ENCODE measurements at regions not wholly inside any gene's neighbourhood (a gene's known extent, or its start where the extent isn't known, plus 50 kb on each side); places are given as distances from the start of the nearest gene placed in this dataset.

DNA sequence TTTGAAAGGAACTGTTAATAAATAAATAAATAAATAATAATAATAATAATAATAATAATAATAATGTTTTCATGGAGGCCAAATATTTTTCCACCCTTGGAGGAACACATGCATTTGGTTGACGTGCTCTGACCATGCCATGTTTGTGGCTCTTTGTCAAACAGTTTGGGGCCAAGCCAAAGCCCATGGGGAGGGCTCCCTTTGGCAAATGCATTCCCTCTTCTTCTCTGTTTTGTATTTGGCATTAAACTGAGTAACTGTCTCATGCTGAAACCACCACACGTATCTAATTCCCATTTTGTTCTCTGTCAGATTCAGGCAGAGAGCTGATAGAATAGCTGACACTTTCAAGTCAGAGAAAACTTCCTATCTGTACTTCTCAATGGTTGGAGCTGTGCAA is 68.6 kb upstream of the PAX6 start:
- Histone ChIP-seq H3K9me3 (ENCODE audit: insufficient read depth, low read length) (no peaks in the 10 kb centered on the region), H3K9ac (ENCODE audit: low read length) (no peak overlapping the region), H3F3A (ENCODE audit: insufficient read depth) (no peaks in the 10 kb centered on the region), H3K79me2 (ENCODE audit: insufficient read depth, low read length) (no peaks in the 10 kb centered on the region), H3K9me2 (replicated peaks; ENCODE audit: insufficient read depth, low read length) (no peaks in the 10 kb centered on the region), H4K20me1 (ENCODE audit: low read depth, low read length) (no peaks in the 10 kb centered on the region), H3K4me3 (ENCODE audit: insufficient read depth, low read length, poor library complexity, severe bottlenecking) (no peak overlapping the region), H3K27ac (ENCODE audit: low read depth, low read length) (no peak overlapping the region), H3K36me3 (ENCODE audit: low read length) (no peaks in the 10 kb centered on the region), H3K4me2 (ENCODE audit: low read depth, low read length, poor library complexity, severe bottlenecking) (no peak overlapping the region), H3K27me3 (ENCODE audit: low read length) (no peaks in the 10 kb centered on the region), H2AFZ (ENCODE audit: low read depth, low read length, severe bottlenecking) (no peak overlapping the region)
- no peak for TF ChIP-seq EZH2phosphoT487 (conservative IDR thresholded peaks at IDR 0.05; ENCODE audit: low read length)
- TF ChIP-seq, protein P1, sequence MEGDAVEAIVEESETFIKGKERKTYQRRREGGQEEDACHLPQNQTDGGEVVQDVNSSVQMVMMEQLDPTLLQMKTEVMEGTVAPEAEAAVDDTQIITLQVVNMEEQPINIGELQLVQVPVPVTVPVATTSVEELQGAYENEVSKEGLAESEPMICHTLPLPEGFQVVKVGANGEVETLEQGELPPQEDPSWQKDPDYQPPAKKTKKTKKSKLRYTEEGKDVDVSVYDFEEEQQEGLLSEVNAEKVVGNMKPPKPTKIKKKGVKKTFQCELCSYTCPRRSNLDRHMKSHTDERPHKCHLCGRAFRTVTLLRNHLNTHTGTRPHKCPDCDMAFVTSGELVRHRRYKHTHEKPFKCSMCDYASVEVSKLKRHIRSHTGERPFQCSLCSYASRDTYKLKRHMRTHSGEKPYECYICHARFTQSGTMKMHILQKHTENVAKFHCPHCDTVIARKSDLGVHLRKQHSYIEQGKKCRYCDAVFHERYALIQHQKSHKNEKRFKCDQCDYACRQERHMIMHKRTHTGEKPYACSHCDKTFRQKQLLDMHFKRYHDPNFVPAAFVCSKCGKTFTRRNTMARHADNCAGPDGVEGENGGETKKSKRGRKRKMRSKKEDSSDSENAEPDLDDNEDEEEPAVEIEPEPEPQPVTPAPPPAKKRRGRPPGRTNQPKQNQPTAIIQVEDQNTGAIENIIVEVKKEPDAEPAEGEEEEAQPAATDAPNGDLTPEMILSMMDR (IDR thresholded peaks at IDR 0.05; ENCODE audit: insufficient read depth, low read length, poor library complexity, severe bottlenecking): no peak

DNA sequence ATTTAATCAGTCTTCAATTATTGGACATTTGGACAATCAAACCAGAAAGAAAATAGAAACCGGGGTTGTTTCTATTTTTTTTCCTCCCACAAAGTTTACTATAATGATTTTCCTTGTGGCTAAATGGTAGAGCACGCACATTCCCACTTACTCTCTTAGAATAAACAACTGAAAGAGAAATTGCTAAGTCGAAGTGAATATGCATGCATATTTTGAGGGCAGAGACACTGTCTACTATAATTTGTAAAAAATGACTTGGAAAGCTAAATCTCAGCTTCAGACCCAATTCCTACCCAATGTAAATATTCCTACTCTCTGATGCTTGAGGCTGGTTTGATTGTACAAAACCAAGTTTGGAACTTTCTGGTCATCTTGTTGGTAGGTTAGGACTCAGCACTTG is 66.7 kb upstream of the PAX6 start:
- Histone ChIP-seq H3K79me2 (ENCODE audit: insufficient read depth, low read length) (no peaks in the 10 kb centered on the region), H2AFZ (ENCODE audit: low read depth, low read length, severe bottlenecking) (no peak overlapping the region)

DNA sequence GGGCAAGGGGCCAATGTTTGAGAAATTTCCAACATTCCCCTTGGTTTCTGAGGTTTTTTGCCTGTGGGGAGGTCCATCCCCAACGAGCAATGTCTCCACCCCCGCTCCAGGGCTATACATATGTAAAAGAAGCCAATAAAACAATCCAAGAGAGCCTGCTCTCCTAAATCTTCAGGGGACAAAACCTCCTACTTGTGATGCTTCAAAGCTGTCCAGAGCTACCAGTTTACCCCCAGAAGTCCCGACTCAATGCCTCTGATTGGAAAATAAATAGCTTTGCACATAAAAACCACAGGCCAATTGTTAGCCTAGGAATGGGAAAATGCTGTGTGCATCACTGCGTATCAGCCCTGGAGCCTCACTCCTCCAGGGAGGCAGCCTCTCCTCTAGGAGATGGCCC is 66.0 kb upstream of the PAX6 start:
- H3K9me2 ChIP-seq (replicated peaks; ENCODE audit: insufficient read depth, low read length): no peaks in the 10 kb centered on the region
- no peak for TF ChIP-seq EZH2phosphoT487 (conservative IDR thresholded peaks at IDR 0.05; ENCODE audit: low read length)
- TF ChIP-seq, protein P1 (IDR thresholded peaks at IDR 0.05; ENCODE audit: insufficient read depth, low read length, poor library complexity, severe bottlenecking): no peak
- no peaks in the 10 kb centered on the region for H4K20me1 ChIP-seq (ENCODE audit: low read depth, low read length)
- no peaks in the 10 kb centered on the region for H3K27me3 ChIP-seq (ENCODE audit: low read length)
- no peak overlapping the region for H3K9ac ChIP-seq (ENCODE audit: low read length)
- H3K27ac ChIP-seq (ENCODE audit: low read depth, low read length): no peak overlapping the region
- H3K79me2 ChIP-seq (ENCODE audit: insufficient read depth, low read length): no peaks in the 10 kb centered on the region
- H3K4me3 ChIP-seq (ENCODE audit: insufficient read depth, low read length, poor library complexity, severe bottlenecking): no peak overlapping the region
- no peak overlapping the region for H3K4me2 ChIP-seq (ENCODE audit: low read depth, low read length, poor library complexity, severe bottlenecking)
- H3K9me3 ChIP-seq (ENCODE audit: insufficient read depth, low read length): no peaks in the 10 kb centered on the region
- H2AFZ ChIP-seq (ENCODE audit: low read depth, low read length, severe bottlenecking): no peak overlapping the region
- H3F3A ChIP-seq (ENCODE audit: insufficient read depth): no peaks in the 10 kb centered on the region
- no peaks in the 10 kb centered on the region for H3K36me3 ChIP-seq (ENCODE audit: low read length)

More for the DNA sequence above, 66.7 kb upstream of the PAX6 start:
- no peaks in the 10 kb centered on the region for H3F3A ChIP-seq (ENCODE audit: insufficient read depth)
- no peak overlapping the region for H3K9ac ChIP-seq (ENCODE audit: low read length)
- H3K36me3 ChIP-seq (ENCODE audit: low read length): no peaks in the 10 kb centered on the region
- no peaks in the 10 kb centered on the region for H4K20me1 ChIP-seq (ENCODE audit: low read depth, low read length)
- H3K9me2 ChIP-seq (replicated peaks; ENCODE audit: insufficient read depth, low read length): no peaks in the 10 kb centered on the region
- no peak for TF ChIP-seq EZH2phosphoT487 (conservative IDR thresholded peaks at IDR 0.05; ENCODE audit: low read length)
- TF ChIP-seq, protein P1 (IDR thresholded peaks at IDR 0.05; ENCODE audit: insufficient read depth, low read length, poor library complexity, severe bottlenecking): no peak
- no peaks in the 10 kb centered on the region for H3K9me3 ChIP-seq (ENCODE audit: insufficient read depth, low read length)
- no peak overlapping the region for H3K27ac ChIP-seq (ENCODE audit: low read depth, low read length)
- no peaks in the 10 kb centered on the region for H3K27me3 ChIP-seq (ENCODE audit: low read length)
- no peak overlapping the region for H3K4me3 ChIP-seq (ENCODE audit: insufficient read depth, low read length, poor library complexity, severe bottlenecking)
- H3K4me2 ChIP-seq (ENCODE audit: low read depth, low read length, poor library complexity, severe bottlenecking): no peak overlapping the region
